ENCODE measurements at regions not wholly inside any gene's neighbourhood (a gene's known extent, or its start where the extent isn't known, plus 50 kb on each side); places are given as distances from the start of the nearest gene placed in this dataset.
A peak's percentile ranks its signal among the peaks of the same experiment; 100 is the strongest.

- no peak overlapping the region for H3K4me3 ChIP-seq (ENCODE audit: low read length in 2 of 2)
- peak overlapping the region; percentile 13 for H2AFZ ChIP-seq (ENCODE audit: low read length)
- DNase-seq (ENCODE audit: low spot score): no peak
- H2BK120ac ChIP-seq (ENCODE audit: low read depth, low read length): no peak overlapping the region
- no peaks in the 10 kb centered on the region for H3K4me1 ChIP-seq (ENCODE audit: control insufficient read depth in 2 of 2, insufficient read depth in 1 of 2, low read depth in 1 of 2, low read length in 2 of 2)
- H2BK12ac ChIP-seq (ENCODE audit: low read length): no peak overlapping the region
- H3K9ac ChIP-seq (ENCODE audit: low read depth, low read length, poor library complexity): no peak overlapping the region
- no peak overlapping the region for H3K14ac ChIP-seq (ENCODE audit: low read length)
- H3K36me3 ChIP-seq (replicated peaks in 1 of 2; ENCODE audit: control insufficient read depth in 2 of 2, insufficient read depth in 2 of 2, low read length in 2 of 2): no peaks in the 10 kb centered on the region
- no peak overlapping the region for H3K18ac ChIP-seq (ENCODE audit: low read length)
- H3K27me3 ChIP-seq (ENCODE audit: control insufficient read depth in 3 of 3, insufficient read depth in 3 of 3, low read depth in 1 of 3, low read length in 3 of 3): no peaks in the 10 kb centered on the region
- no peak overlapping the region for H2BK5ac ChIP-seq (ENCODE audit: low read length)
- no peak overlapping the region for H3K27ac ChIP-seq (replicated peaks; ENCODE audit: low read length)
- H3K9me3 ChIP-seq (replicated peaks in 1 of 2; ENCODE audit: control insufficient read depth in 2 of 2, insufficient read depth in 1 of 2, low read depth in 1 of 2, low read length in 2 of 2): no peaks in the 10 kb centered on the region
- H2BK15ac ChIP-seq (ENCODE audit: low read length): no peak overlapping the region
- no CpG with 5 or more reads among the region's 5 CpGs for WGBS, 2 donors (ENCODE audit: extremely low coverage in 2 of 2, insufficient read length in 2 of 2, insufficient replicate concordance in 1 of 2)
- no peaks in the 10 kb centered on the region for H3K79me1 ChIP-seq (ENCODE audit: low read depth, low read length)
- no peak overlapping the region for H2AK5ac ChIP-seq (ENCODE audit: low read depth, low read length)
- no peak overlapping the region for H3K23ac ChIP-seq (ENCODE audit: low read depth, low read length, poor library complexity)
- H3K4ac ChIP-seq (ENCODE audit: low read length): no peak overlapping the region
- H3K4me2 ChIP-seq (ENCODE audit: insufficient read depth, low read length, poor library complexity, severe bottlenecking): no peak overlapping the region
- H4K8ac ChIP-seq (ENCODE audit: low read depth, low read length): no peak overlapping the region
- no peak overlapping the region for H4K91ac ChIP-seq (ENCODE audit: low read depth, low read length, poor library complexity)
Observed at GRCh38 chr10:53536322-53536721, 763.7 kb upstream of the MBL2 start.

GRCh38 chr10:53534428-53534827, 761.8 kb upstream of the MBL2 start:
- no peak overlapping the region for H2AFZ ChIP-seq (ENCODE audit: low read length)
- no peaks in the 10 kb centered on the region for H3K36me3 ChIP-seq (replicated peaks in 1 of 2; ENCODE audit: control insufficient read depth in 2 of 2, insufficient read depth in 2 of 2, low read length in 2 of 2)

GRCh38 chr10:53528974-53529373, 756.4 kb upstream of the MBL2 start:
- WGBS, 2 donors (ENCODE audit: extremely low coverage in 2 of 2, insufficient read length in 2 of 2, insufficient replicate concordance in 1 of 2): no CpG with 5 or more reads among the region's 2 CpGs

More at GRCh38 chr10:53534428-53534827, 761.8 kb upstream of the MBL2 start:
- no peaks in the 10 kb centered on the region for H3K27me3 ChIP-seq (ENCODE audit: control insufficient read depth in 3 of 3, insufficient read depth in 3 of 3, low read depth in 1 of 3, low read length in 3 of 3)
- H4K91ac ChIP-seq (ENCODE audit: low read depth, low read length, poor library complexity): no peak overlapping the region
- H2AK5ac ChIP-seq (ENCODE audit: low read depth, low read length): no peak overlapping the region
- H3K4me2 ChIP-seq (ENCODE audit: insufficient read depth, low read length, poor library complexity, severe bottlenecking): no peak overlapping the region
- no peak overlapping the region for H4K8ac ChIP-seq (ENCODE audit: low read depth, low read length)
- H3K18ac ChIP-seq (ENCODE audit: low read length): no peak overlapping the region
- no peak for DNase-seq (ENCODE audit: low spot score)
- H2BK5ac ChIP-seq (ENCODE audit: low read length): no peak overlapping the region
- H2BK15ac ChIP-seq (ENCODE audit: low read length): no peak overlapping the region
- no peak overlapping the region for H2BK120ac ChIP-seq (ENCODE audit: low read depth, low read length)
- H3K4me1 ChIP-seq (ENCODE audit: control insufficient read depth in 2 of 2, insufficient read depth in 1 of 2, low read depth in 1 of 2, low read length in 2 of 2): no peaks in the 10 kb centered on the region
- no peak overlapping the region for H3K14ac ChIP-seq (ENCODE audit: low read length)
- H3K9ac ChIP-seq (ENCODE audit: low read depth, low read length, poor library complexity): no peak overlapping the region
- no peak overlapping the region for H3K4ac ChIP-seq (ENCODE audit: low read length)
- H3K23ac ChIP-seq (ENCODE audit: low read depth, low read length, poor library complexity): no peak overlapping the region
- H3K27ac ChIP-seq (replicated peaks; ENCODE audit: low read length): no peak overlapping the region
- H3K4me3 ChIP-seq (ENCODE audit: low read length in 2 of 2): no peak overlapping the region
- no peak overlapping the region for H2BK12ac ChIP-seq (ENCODE audit: low read length)
- no peaks in the 10 kb centered on the region for H3K9me3 ChIP-seq (replicated peaks in 1 of 2; ENCODE audit: control insufficient read depth in 2 of 2, insufficient read depth in 1 of 2, low read depth in 1 of 2, low read length in 2 of 2)
- H3K79me1 ChIP-seq (ENCODE audit: low read depth, low read length): no peaks in the 10 kb centered on the region

GRCh38 chr10:53521046-53521445, 748.5 kb upstream of the MBL2 start:
- no peak overlapping the region for H3K23ac ChIP-seq (ENCODE audit: low read depth, low read length, poor library complexity)
- H2BK15ac ChIP-seq (ENCODE audit: low read length): no peak overlapping the region
- no peak for DNase-seq (ENCODE audit: low spot score)
- H4K8ac ChIP-seq (ENCODE audit: low read depth, low read length): no peak overlapping the region
- no peak overlapping the region for H2AFZ ChIP-seq (ENCODE audit: low read length)
- H2BK12ac ChIP-seq (ENCODE audit: low read length): no peak overlapping the region
- H3K4ac ChIP-seq (ENCODE audit: low read length): no peak overlapping the region
- no peak overlapping the region for H3K27ac ChIP-seq (replicated peaks; ENCODE audit: low read length)
- no peak overlapping the region for H4K91ac ChIP-seq (ENCODE audit: low read depth, low read length, poor library complexity)
- H3K4me3 ChIP-seq (ENCODE audit: low read length in 2 of 2): no peak overlapping the region
- H2BK5ac ChIP-seq (ENCODE audit: low read length): no peak overlapping the region
- H3K18ac ChIP-seq (ENCODE audit: low read length): no peak overlapping the region
- WGBS, 2 donors (ENCODE audit: extremely low coverage in 2 of 2, insufficient read length in 2 of 2, insufficient replicate concordance in 1 of 2): no CpG with 5 or more reads among the region's 2 CpGs
- H3K36me3 ChIP-seq (replicated peaks in 1 of 2; ENCODE audit: control insufficient read depth in 2 of 2, insufficient read depth in 2 of 2, low read length in 2 of 2): no peaks in the 10 kb centered on the region
- H2AK5ac ChIP-seq (ENCODE audit: low read depth, low read length): no peak overlapping the region
- H3K9me3 ChIP-seq (replicated peaks in 1 of 2; ENCODE audit: control insufficient read depth in 2 of 2, insufficient read depth in 1 of 2, low read depth in 1 of 2, low read length in 2 of 2): peaks cover 0 to 4% of the 10 kb centered on the region in 2 donors
- H3K27me3 ChIP-seq (ENCODE audit: control insufficient read depth in 3 of 3, insufficient read depth in 3 of 3, low read depth in 1 of 3, low read length in 3 of 3): no peaks in the 10 kb centered on the region
- no peak overlapping the region for H3K14ac ChIP-seq (ENCODE audit: low read length)
- peaks cover 1% of the 10 kb centered on the region for H3K79me1 ChIP-seq (ENCODE audit: low read depth, low read length)
- H3K9ac ChIP-seq (ENCODE audit: low read depth, low read length, poor library complexity): no peak overlapping the region
- H3K4me2 ChIP-seq (ENCODE audit: insufficient read depth, low read length, poor library complexity, severe bottlenecking): no peak overlapping the region
- H2BK120ac ChIP-seq (ENCODE audit: low read depth, low read length): no peak overlapping the region
- peaks cover 0 to 2% of the 10 kb centered on the region in 2 donors for H3K4me1 ChIP-seq (ENCODE audit: control insufficient read depth in 2 of 2, insufficient read depth in 1 of 2, low read depth in 1 of 2, low read length in 2 of 2)

More at GRCh38 chr10:53528974-53529373, 756.4 kb upstream of the MBL2 start:
- Histone ChIP-seq H2AK5ac (ENCODE audit: low read depth, low read length) (no peak overlapping the region), H4K8ac (ENCODE audit: low read depth, low read length) (no peak overlapping the region), H3K14ac (ENCODE audit: low read length) (no peak overlapping the region), H3K9me3 (replicated peaks in 1 of 2; ENCODE audit: control insufficient read depth in 2 of 2, insufficient read depth in 1 of 2, low read depth in 1 of 2, low read length in 2 of 2) (no peaks in the 10 kb centered on the region), H3K18ac (ENCODE audit: low read length) (no peak overlapping the region), H2BK5ac (ENCODE audit: low read length) (no peak overlapping the region), H3K23ac (ENCODE audit: low read depth, low read length, poor library complexity) (no peak overlapping the region), H3K27ac (replicated peaks; ENCODE audit: low read length) (no peak overlapping the region), H3K27me3 (ENCODE audit: control insufficient read depth in 3 of 3, insufficient read depth in 3 of 3, low read depth in 1 of 3, low read length in 3 of 3) (no peaks in the 10 kb centered on the region), H3K4me3 (ENCODE audit: low read length in 2 of 2) (no peak overlapping the region), H3K9ac (ENCODE audit: low read depth, low read length, poor library complexity) (no peak overlapping the region), H4K91ac (ENCODE audit: low read depth, low read length, poor library complexity) (no peak overlapping the region), H2BK12ac (ENCODE audit: low read length) (no peak overlapping the region), H3K36me3 (replicated peaks in 1 of 2; ENCODE audit: control insufficient read depth in 2 of 2, insufficient read depth in 2 of 2, low read length in 2 of 2) (no peaks in the 10 kb centered on the region), H2BK120ac (ENCODE audit: low read depth, low read length) (no peak overlapping the region), H3K4me1 (ENCODE audit: control insufficient read depth in 2 of 2, insufficient read depth in 1 of 2, low read depth in 1 of 2, low read length in 2 of 2) (no peaks in the 10 kb centered on the region), H3K79me1 (ENCODE audit: low read depth, low read length) (no peaks in the 10 kb centered on the region), H3K4me2 (ENCODE audit: insufficient read depth, low read length, poor library complexity, severe bottlenecking) (no peak overlapping the region), H3K4ac (ENCODE audit: low read length) (no peak overlapping the region), H2BK15ac (ENCODE audit: low read length) (no peak overlapping the region), H2AFZ (ENCODE audit: low read length) (no peak overlapping the region)
- DNase-seq (ENCODE audit: low spot score): no peak
